GM12892 (cell line): ENCODE measurements at regions not wholly inside any gene's neighbourhood (a gene's known extent, or its start where the extent isn't known, plus 50 kb on each side); places are given as distances from the start of the nearest gene placed in this dataset.

Experiments
- POLR2A ChIP-seq: IDR thresholded peaks from 2 replicates; pipeline ENCODE4 v1.6.1; 2011; ENCODE audit warnings: low read depth, low read length, control low read depth
- POLR2AphosphoS5 ChIP-seq: IDR thresholded peaks from 2 replicates; pipeline ENCODE4 v1.6.1; 2011; ENCODE audit warnings: low read depth, low read length, control low read depth

DNA sequence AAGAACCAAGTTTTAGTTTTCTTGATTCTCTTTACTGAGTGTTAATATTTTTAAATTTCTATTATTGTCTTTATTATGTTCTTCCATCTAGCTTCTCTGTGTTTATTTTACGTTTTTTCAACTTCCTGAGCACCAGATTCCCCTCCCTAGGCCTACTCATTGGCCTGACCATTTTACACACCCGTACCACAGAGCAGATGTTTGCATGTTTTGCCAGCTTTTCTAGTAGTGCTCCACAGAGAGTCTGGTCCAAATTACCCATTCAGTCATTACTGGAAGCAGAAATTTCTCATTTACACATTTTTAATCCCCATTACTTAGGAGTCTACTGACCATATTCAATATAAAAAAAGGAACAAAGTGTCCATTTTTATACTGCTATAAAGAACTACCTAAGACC, 66.9 kb downstream of the ING1 start:
- no peak for TF ChIP-seq POLR2A
- TF ChIP-seq POLR2AphosphoS5, result no peak
